Left cardiac atrium (tissue), 4 donors: ENCODE measurements at regions not wholly inside any gene's neighbourhood (a gene's known extent, or its start where the extent isn't known, plus 50 kb on each side); places are given as distances from the start of the nearest gene placed in this dataset.
"Not testable (repeated sequence)": the region's sequence is repeated elsewhere in the genome, so short reads cannot be mapped to it uniquely, and the experiment has no call there.

Source experiments
- ATAC-seq, 2 donors: fragments of 200-7000 bp; cut with Tn5 transposase; one replicate each; pipeline ENCODE4 v1.9.1; 2020; ENCODE audit warnings: mild to moderate bottlenecking in 2 of 2, moderate library complexity in 2 of 2
- DNase-seq: peaks from one replicate; pipeline ENCODE4 v3.0.0-alpha.2; 2020
- intact Hi-C, 2 donors: fragments of 100-400 bp; cut with DNase I; formaldehyde crosslinking; loops; one replicate each; pipeline versions ENCODE4 v1.14.1 to v1.15.1; 2022 to 2023
- donor health status: DM: no; HTN: yes; CAD: no.
- donor health status: DM: no; HTN: yes; CAD: no; lungs with severe emphysema.
- donor health status: DM: yes; HTN: yes; CAD: no.
- donor health status: Dilated cardiomyopathy.

- ATAC-seq (no peak), DNase-seq (no peak)
- intact Hi-C loops, result no loop called here
Observed at GRCh38 chr20:30963591-30963990, 293.9 kb upstream of the DEFB115 start.

- ATAC-seq, DNase-seq, intact Hi-C loops: not testable (repeated sequence)
Observed at GRCh38 chr20:30975859-30976258, 281.6 kb upstream of the DEFB115 start.

- no peak for DNase-seq
- intact Hi-C loops, result no loop called here
- no peak for ATAC-seq
Observed at GRCh38 chr20:30985386-30985785, 272.1 kb upstream of the DEFB115 start.
